Keratinocyte (primary cell): ENCODE measurements at regions not wholly inside any gene's neighbourhood (a gene's known extent, or its start where the extent isn't known, plus 50 kb on each side); places are given as distances from the start of the nearest gene placed in this dataset.
A peak's percentile ranks its signal among the peaks of the same experiment; 100 is the strongest.

Experiments
- DNase-seq: peaks from one replicate; pipeline ENCODE4 v3.0.0-alpha.2; 2011; ENCODE audit warnings: low read depth, missing footprints, low spot score
- FAIRE-seq: peaks from 2 replicates; lab custom pipeline; 2011; peaks lifted over from hg19 to GRCh38; lab: Jason Lieb, UNC
- H2AFZ ChIP-seq: 2 replicates; pipeline ENCODE4 v1.6.0; 2012; ENCODE audit warnings: low read length, control low read depth, inconsistent platforms; ENCODE audit not compliant: control insufficient read depth
- H3K27ac ChIP-seq: 2 replicates; pipeline ENCODE4 v1.5.1; 2011; ENCODE audit warnings: low read length; ENCODE audit not compliant: control insufficient read depth, insufficient read depth
- H3K27me3 ChIP-seq: 3 replicates; pipeline ENCODE4 v1.6.0; 2011; ENCODE audit warnings: low read length; ENCODE audit not compliant: control insufficient read depth, insufficient read depth; ENCODE audit errors: extremely low read depth
- H3K36me3 ChIP-seq, 2 experiments: 2 replicates in 1 of 2; 3 replicates in 1 of 2; pipeline ENCODE4 v1.5.1; 2011; ENCODE audit warnings: low read length in 2 of 2, mild to moderate bottlenecking in 1 of 2; ENCODE audit not compliant: control insufficient read depth in 2 of 2, insufficient read depth in 2 of 2; ENCODE audit errors: extremely low read depth in 1 of 2
- H3K4me1 ChIP-seq: 3 replicates; pipeline ENCODE4 v1.5.1; 2011; ENCODE audit warnings: low read length; ENCODE audit not compliant: control insufficient read depth, insufficient read depth; ENCODE audit errors: extremely low read depth
- H3K4me2 ChIP-seq: 3 replicates; pipeline ENCODE4 v1.6.0; 2011; ENCODE audit warnings: low read depth, low read length; ENCODE audit not compliant: control insufficient read depth, insufficient read depth; ENCODE audit errors: extremely low read depth
- H3K4me3 ChIP-seq, 3 experiments: fragments of 200-600 bp in 1 of 3; sonication (generic) in 1 of 3; 2 replicates in 2 of 3; 3 replicates in 1 of 3; pipeline ENCODE4 v1.5.1; 2011 to 2016; ENCODE audit warnings: low read length in 3 of 3, mild to moderate bottlenecking in 3 of 3, control low read depth in 2 of 3, inconsistent platforms in 1 of 3, low read depth in 1 of 3, mixed read lengths in 1 of 3, mixed run types in 1 of 3, moderate library complexity in 1 of 3; ENCODE audit not compliant: control insufficient read depth in 2 of 3, insufficient read depth in 2 of 3; ENCODE audit errors: extremely low read depth in 1 of 3
- H3K79me2 ChIP-seq: 2 replicates; pipeline ENCODE4 v1.6.0; 2012; ENCODE audit warnings: low read length; ENCODE audit not compliant: control insufficient read depth, insufficient read depth
- H3K9ac ChIP-seq: 3 replicates; pipeline ENCODE4 v1.6.0; 2011; ENCODE audit warnings: low read length; ENCODE audit not compliant: control insufficient read depth, insufficient read depth; ENCODE audit errors: extremely low read depth
- H3K9me1 ChIP-seq: 3 replicates; pipeline ENCODE4 v1.6.0; 2011; ENCODE audit warnings: low read length; ENCODE audit not compliant: control insufficient read depth, insufficient read depth; ENCODE audit errors: extremely low read depth
- H3K9me3 ChIP-seq: 2 replicates; pipeline ENCODE4 v1.5.1; 2012; ENCODE audit warnings: low read depth, low read length; ENCODE audit not compliant: control insufficient read depth
- H4K20me1 ChIP-seq: 3 replicates; pipeline ENCODE4 v1.6.0; 2011; ENCODE audit warnings: low read length; ENCODE audit not compliant: control insufficient read depth, insufficient read depth; ENCODE audit errors: extremely low read depth
- CTCF ChIP-seq, 3 experiments: IDR thresholded peaks in 1 of 3; conservative IDR thresholded peaks in 1 of 3; optimal IDR thresholded peaks in 1 of 3; 2 replicates in 2 of 3; 3 replicates in 1 of 3; pipeline versions ENCODE3 to v1.5.1; 2011; ENCODE audit warnings: low read length in 3 of 3, mild to moderate bottlenecking in 3 of 3, moderate library complexity in 2 of 3, control low read depth in 1 of 3, inconsistent platforms in 1 of 3; ENCODE audit not compliant: insufficient read depth in 2 of 3; ENCODE audit errors: extremely low read depth in 1 of 3
- EZH2 ChIP-seq: IDR thresholded peaks from one replicate; pipeline ENCODE4 v1.6.1; 2012; ENCODE audit warnings: inconsistent platforms, mild to moderate bottlenecking, low read length, moderate library complexity
- dilution Hi-C: fragments of 300-500 bp; cut with MboI; formaldehyde crosslinking; loops from one replicate; pipeline ENCODE4 v1.7.0; 2020; ENCODE audit warnings: low sequenced_read_pairs; ENCODE audit not compliant: extremely low pct_ligation_motif_present

GRCh38 chr21:15617964-15618363 lies 111.8 kb upstream of the USP25 start:
- H2AFZ ChIP-seq: no peak overlapping the region
- peaks cover 5% of the 10 kb centered on the region for H3K4me1 ChIP-seq
- no peaks in the 10 kb centered on the region for H3K79me2 ChIP-seq
- no peaks in the 10 kb centered on the region for H3K36me3 ChIP-seq
- no peak for DNase-seq
- no peak overlapping the region for H3K27ac ChIP-seq
- no peak overlapping the region for H3K9ac ChIP-seq
- H3K9me1 ChIP-seq: no peaks in the 10 kb centered on the region
- H3K4me3 ChIP-seq: no peak overlapping the region
- dilution Hi-C loops: no loop called here
- FAIRE-seq: no peak
- TF ChIP-seq EZH2: no peak
- TF ChIP-seq CTCF (optimal IDR thresholded peaks at IDR 0.05 in 1 of 3, IDR thresholded peaks at IDR 0.05 in 1 of 3, conservative IDR thresholded peaks at IDR 0.05 in 1 of 3; ENCODE audit: extremely low read depth in 1 of 3, insufficient read depth in 2 of 3, low read length in 3 of 3): no peak
- H3K4me2 ChIP-seq: peak overlapping the region; percentile 10
- H4K20me1 ChIP-seq: no peaks in the 10 kb centered on the region
- no peaks in the 10 kb centered on the region for H3K9me3 ChIP-seq
- no peaks in the 10 kb centered on the region for H3K27me3 ChIP-seq

GRCh38 chr21:15620892-15621291 lies 108.9 kb upstream of the USP25 start:
- Histone ChIP-seq H3K79me2 (no peaks in the 10 kb centered on the region), H3K9ac (no peak overlapping the region), H4K20me1 (no peaks in the 10 kb centered on the region), H3K9me1 (no peaks in the 10 kb centered on the region), H3K27me3 (no peaks in the 10 kb centered on the region), H2AFZ (no peak overlapping the region), H3K4me2 (no peak overlapping the region), H3K9me3 (no peaks in the 10 kb centered on the region), H3K4me3 (no peak overlapping the region), H3K36me3 (no peaks in the 10 kb centered on the region), H3K4me1 (peaks cover 9% of the 10 kb centered on the region), H3K27ac (no peak overlapping the region)
- DNase-seq (no peak), FAIRE-seq (no peak)
- dilution Hi-C loops: no loop called here
- TF ChIP-seq EZH2: no peak
- TF ChIP-seq CTCF (optimal IDR thresholded peaks at IDR 0.05 in 1 of 3, IDR thresholded peaks at IDR 0.05 in 1 of 3, conservative IDR thresholded peaks at IDR 0.05 in 1 of 3; ENCODE audit: extremely low read depth in 1 of 3, insufficient read depth in 2 of 3, low read length in 3 of 3): no peak
